ENCODE measurements at regions not wholly inside any gene's neighbourhood (a gene's known extent, or its start where the extent isn't known, plus 50 kb on each side); places are given as distances from the start of the nearest gene placed in this dataset.

DNA sequence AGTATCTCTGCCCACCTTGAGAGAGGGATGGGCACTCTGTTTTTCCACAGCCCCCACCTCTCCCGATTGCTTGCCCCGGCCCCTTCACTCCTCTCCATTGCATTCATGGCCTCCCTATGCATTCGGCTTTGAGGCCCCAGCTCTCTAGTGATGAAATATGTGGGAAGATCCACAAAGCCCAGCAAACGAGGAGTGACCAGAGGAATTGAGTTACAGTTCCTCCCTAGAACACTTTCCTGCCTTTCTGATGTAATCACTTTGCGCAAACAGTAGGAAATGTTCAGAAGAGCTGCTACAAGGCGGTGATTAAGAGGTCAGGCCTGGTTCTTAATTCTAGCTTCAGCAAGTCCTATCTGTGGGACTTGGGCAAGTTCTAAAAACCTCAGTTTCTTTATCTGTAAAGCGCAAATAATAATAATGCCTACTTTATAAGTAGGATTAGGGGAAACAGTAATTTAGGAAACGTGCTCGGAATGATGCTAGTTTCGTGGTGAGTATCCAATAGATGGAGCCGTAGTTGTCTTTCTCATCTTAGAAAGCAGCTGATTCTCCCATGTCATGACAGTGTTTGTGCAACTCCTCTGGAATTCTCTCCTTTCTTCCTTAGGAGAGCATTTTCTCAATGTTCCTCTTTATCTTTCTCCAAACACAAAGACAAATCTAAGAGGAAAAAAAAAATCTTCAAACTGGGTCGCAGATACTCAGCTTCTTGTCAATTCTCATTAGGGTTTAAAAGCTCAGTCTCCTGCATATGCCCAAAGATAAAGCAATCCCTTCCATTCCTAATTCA, 99.5 kb upstream of the MSX2 start:
- Histone ChIP-seq H3K4me1 (no peaks in the 10 kb centered on the region), H3K36me3 (no peaks in the 10 kb centered on the region), H3K9me3 (no peaks in the 10 kb centered on the region), H3K27ac (no peak overlapping the region), H3K27me3 (peaks cover 3% of the 10 kb centered on the region), H3K4me3 (no peak overlapping the region)
- no peak for TF ChIP-seq EP300 (IDR thresholded peaks at IDR 0.05)
- TF ChIP-seq POLR2AphosphoS5 (IDR thresholded peaks at IDR 0.05): no peak
- TF ChIP-seq, protein P1, sequence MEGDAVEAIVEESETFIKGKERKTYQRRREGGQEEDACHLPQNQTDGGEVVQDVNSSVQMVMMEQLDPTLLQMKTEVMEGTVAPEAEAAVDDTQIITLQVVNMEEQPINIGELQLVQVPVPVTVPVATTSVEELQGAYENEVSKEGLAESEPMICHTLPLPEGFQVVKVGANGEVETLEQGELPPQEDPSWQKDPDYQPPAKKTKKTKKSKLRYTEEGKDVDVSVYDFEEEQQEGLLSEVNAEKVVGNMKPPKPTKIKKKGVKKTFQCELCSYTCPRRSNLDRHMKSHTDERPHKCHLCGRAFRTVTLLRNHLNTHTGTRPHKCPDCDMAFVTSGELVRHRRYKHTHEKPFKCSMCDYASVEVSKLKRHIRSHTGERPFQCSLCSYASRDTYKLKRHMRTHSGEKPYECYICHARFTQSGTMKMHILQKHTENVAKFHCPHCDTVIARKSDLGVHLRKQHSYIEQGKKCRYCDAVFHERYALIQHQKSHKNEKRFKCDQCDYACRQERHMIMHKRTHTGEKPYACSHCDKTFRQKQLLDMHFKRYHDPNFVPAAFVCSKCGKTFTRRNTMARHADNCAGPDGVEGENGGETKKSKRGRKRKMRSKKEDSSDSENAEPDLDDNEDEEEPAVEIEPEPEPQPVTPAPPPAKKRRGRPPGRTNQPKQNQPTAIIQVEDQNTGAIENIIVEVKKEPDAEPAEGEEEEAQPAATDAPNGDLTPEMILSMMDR (IDR thresholded peaks at IDR 0.05): no peak
- no peak for TF ChIP-seq POLR2A (IDR thresholded peaks at IDR 0.05)
- DNase-seq (ENCODE audit: low spot score in 2 of 2): no peak
- 82% methylated on average over 12 of the region's 12 CpGs for WGBS

DNA sequence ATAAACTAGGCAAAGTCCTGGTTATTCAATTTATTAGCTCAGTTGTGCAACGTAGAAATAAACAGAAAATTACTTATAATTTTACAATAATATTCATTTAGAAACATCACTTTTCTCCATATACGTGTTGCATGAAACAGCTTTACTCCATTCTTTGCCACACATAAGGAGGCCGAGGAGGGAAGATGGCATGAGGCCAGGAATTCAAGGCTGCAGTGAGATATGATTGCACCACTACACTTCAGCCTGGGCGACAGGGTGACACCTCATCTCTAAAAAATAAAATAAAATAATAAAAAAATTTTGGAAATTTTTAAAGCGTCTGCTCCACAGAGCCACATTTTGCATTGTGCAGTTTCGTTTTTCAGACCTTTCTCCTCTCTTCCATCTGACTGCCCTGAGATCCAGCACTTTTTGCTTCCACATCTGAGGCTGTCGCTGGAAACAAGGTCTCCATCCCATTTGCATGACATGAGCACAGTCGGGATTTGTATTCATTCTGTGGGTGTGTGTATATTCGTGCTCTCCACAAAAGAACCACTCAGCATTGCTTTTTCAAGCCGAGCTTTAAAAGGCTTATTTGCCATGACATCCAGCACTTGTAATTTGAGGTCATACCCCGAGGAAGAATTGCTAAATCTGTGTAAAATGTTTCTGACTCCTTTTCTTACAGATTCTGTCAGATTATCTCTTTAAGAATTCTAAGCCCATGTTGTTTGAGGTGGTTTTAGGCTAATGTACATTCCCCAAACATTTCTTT, 98.6 kb upstream of the MSX2 start:
- no peaks in the 10 kb centered on the region for H3K4me1 ChIP-seq
- H3K9me3 ChIP-seq: no peaks in the 10 kb centered on the region
- peaks cover 3% of the 10 kb centered on the region for H3K27me3 ChIP-seq
- H3K36me3 ChIP-seq: no peaks in the 10 kb centered on the region
- no peak overlapping the region for H3K27ac ChIP-seq
- WGBS: 48% methylated on average over 11 of the region's 11 CpGs
- no peak overlapping the region for H3K4me3 ChIP-seq
- no peak for DNase-seq (ENCODE audit: low spot score in 2 of 2)
- TF ChIP-seq POLR2A (IDR thresholded peaks at IDR 0.05): no peak
- TF ChIP-seq POLR2AphosphoS5 (IDR thresholded peaks at IDR 0.05): no peak
- TF ChIP-seq EP300 (IDR thresholded peaks at IDR 0.05): no peak
- TF ChIP-seq, protein P1 (IDR thresholded peaks at IDR 0.05): no peak

DNA sequence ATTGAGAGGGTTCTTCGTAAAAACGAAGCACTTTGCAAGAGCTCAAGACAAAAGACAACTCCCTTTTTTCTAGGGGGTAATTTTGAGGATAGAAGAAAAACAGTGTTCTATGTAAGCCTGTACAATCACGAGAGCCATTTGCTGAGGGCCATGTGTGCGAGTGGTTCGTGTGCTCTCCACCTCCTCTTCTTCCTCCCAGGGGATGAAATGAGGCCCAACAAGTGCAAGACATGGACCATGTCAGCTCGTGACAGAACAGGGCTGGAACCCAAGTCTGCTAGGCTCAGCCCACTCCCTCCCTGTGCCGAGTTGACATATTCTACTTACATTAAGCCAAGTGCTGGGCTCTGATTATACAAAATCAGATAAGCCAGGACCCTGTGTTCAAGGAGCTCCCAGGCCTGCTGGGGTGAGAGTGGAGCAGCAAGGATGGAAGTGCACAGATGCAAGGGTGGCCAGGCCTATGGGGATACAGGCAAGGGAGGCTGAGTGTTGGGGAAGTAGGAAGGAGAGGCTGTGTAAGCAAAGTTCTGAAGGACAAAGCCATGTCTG, 97.9 kb upstream of the MSX2 start:
- WGBS: 67% methylated on average over 7 of the region's 7 CpGs
- no peak overlapping the region for H3K4me3 ChIP-seq
- no peak for DNase-seq (ENCODE audit: low spot score in 2 of 2)
- TF ChIP-seq, protein P1 (IDR thresholded peaks at IDR 0.05): no peak
- TF ChIP-seq POLR2AphosphoS5 (IDR thresholded peaks at IDR 0.05) (no peak), EP300 (IDR thresholded peaks at IDR 0.05) (no peak), POLR2A (IDR thresholded peaks at IDR 0.05) (no peak)
- no peak overlapping the region for H3K27ac ChIP-seq
- H3K36me3 ChIP-seq: no peaks in the 10 kb centered on the region
- H3K27me3 ChIP-seq: peaks cover 3% of the 10 kb centered on the region
- no peaks in the 10 kb centered on the region for H3K4me1 ChIP-seq
- H3K9me3 ChIP-seq: no peaks in the 10 kb centered on the region

DNA sequence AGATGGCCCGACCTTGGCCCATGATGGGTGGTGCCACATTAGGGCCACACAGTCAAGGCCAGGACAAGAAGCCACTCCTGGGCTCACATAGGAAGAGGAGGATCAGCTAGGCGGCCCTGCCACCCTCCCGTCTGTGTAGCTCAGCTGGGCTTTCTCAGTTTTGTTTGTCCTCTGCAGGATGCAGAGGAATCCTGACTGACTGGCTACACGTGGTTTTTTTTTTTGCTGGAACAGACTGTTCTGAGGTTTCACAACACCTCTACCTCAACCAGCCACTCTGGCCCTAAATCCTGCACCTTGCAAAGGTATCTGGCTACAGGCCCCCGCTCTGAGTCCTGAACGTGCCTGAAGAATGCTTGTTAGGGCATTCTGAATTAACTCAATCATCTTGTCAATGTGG, 88.3 kb upstream of the MSX2 start:
- WGBS: 56% methylated on average over 6 of the region's 6 CpGs
- TF ChIP-seq EP300 (IDR thresholded peaks at IDR 0.05) (no peak), POLR2A (IDR thresholded peaks at IDR 0.05) (no peak), POLR2AphosphoS5 (IDR thresholded peaks at IDR 0.05) (no peak)
- TF ChIP-seq, protein P1 (IDR thresholded peaks at IDR 0.05): no peak
- Histone ChIP-seq H3K36me3 (no peaks in the 10 kb centered on the region), H3K4me3 (no peak overlapping the region), H3K4me1 (no peaks in the 10 kb centered on the region), H3K9me3 (no peaks in the 10 kb centered on the region), H3K27me3 (no peaks in the 10 kb centered on the region), H3K27ac (no peak overlapping the region)
- DNase-seq (ENCODE audit: low spot score in 2 of 2): no peak

DNA sequence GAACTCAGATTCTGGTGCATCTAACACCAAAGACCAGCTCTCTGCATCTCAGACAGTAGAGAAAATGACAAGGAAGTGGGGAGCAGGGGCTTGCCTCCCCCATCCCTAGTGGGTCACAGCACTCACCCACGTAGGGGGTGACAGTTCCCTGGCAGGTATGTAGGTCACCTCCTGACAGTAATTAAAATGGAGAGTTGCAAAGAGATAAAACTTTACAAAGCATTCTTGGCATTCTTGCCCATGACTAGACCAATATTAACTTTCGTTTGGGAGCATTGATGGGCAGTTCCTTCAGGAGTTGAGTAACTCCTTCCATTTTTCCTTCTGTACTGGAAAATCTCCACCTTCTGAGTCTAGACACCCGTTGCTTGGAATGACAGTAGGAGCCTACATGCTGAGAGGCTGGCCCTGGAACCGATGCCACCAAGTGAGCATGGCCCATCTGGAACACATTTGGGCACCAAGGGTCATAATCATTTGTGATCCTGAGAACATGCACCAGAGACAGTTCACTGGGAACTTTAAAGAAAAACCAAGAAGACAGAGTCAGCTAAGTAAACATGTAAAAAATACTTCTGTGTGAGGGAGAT, 81.5 kb upstream of the MSX2 start:
- no peak for DNase-seq (ENCODE audit: low spot score in 2 of 2)
- H3K9me3 ChIP-seq: no peaks in the 10 kb centered on the region
- WGBS: 21% methylated on average over 4 of the region's 4 CpGs

More for the DNA sequence above, 81.5 kb upstream of the MSX2 start:
- TF ChIP-seq EP300 (IDR thresholded peaks at IDR 0.05) (no peak), POLR2A (IDR thresholded peaks at IDR 0.05) (no peak), POLR2AphosphoS5 (IDR thresholded peaks at IDR 0.05) (no peak)
- TF ChIP-seq, protein P1 (IDR thresholded peaks at IDR 0.05): no peak
- Histone ChIP-seq H3K36me3 (no peaks in the 10 kb centered on the region), H3K27me3 (no peaks in the 10 kb centered on the region), H3K4me3 (no peak overlapping the region), H3K27ac (no peak overlapping the region), H3K4me1 (no peaks in the 10 kb centered on the region)

All from suprapubic skin (tissue), 4 donors.